ENCODE measurements at regions not wholly inside any gene's neighbourhood (a gene's known extent, or its start where the extent isn't known, plus 50 kb on each side); places are given as distances from the start of the nearest gene placed in this dataset.

DNA sequence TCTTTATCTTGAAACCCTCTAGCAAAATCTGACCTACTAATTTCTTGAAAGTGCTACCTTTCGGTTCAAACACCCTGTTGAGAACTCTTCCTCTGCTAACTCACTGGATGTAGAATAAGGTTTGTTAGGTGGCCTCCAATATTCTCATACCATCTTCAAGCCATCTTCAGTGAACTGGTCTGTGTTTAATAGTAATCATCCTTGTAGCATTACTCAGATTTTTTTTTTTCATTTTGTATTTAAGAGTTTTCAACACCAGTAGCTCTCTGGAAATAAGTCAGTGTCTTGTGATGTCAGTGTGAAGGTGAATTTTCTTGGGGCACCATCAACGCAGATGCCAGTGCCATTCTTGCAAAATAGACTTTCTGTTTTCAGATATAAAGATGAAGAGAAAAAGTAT lies 140.6 kb upstream of the AHI1 start:
- no peak overlapping the region for H3K4me3 ChIP-seq
- ATAC-seq = no peak
- no peak for TF ChIP-seq CTCF (IDR thresholded peaks at IDR 0.05)

DNA sequence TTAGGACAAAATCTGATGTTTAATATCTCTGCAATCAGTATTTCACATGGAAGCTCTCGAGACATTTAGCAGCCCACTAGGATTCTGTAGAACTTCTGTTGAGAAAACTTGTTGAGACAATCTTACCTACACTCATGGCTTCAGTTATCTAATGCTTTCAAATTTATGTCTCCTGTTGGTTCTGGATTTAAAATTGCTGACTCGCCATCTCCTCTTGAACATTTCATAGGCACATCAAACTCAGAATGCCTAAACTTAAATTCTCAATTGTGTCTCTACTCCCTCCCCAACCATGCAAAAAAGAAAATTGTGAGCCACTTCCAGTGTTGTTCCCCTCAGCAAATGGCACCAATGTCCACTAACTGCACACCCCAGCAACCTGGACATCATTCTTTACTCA lies 142.5 kb upstream of the AHI1 start:
- no peaks in the 10 kb centered on the region for H3K4me1 ChIP-seq
- H3K4me3 ChIP-seq = no peak overlapping the region
- H3K9me3 ChIP-seq = no peaks in the 10 kb centered on the region
- intact Hi-C loops (cut with DNase I) = no loop called here
- no peak for ATAC-seq
- H3K36me3 ChIP-seq = no peaks in the 10 kb centered on the region
- no peaks in the 10 kb centered on the region for H3K27me3 ChIP-seq
- no peak for DNase-seq
- no peak overlapping the region for H3K27ac ChIP-seq
- no peak for TF ChIP-seq CTCF (IDR thresholded peaks at IDR 0.05)

More for the DNA sequence above, 140.6 kb upstream of the AHI1 start:
- intact Hi-C loops (cut with DNase I) = no loop called here
- H3K4me1 ChIP-seq = no peaks in the 10 kb centered on the region
- no peaks in the 10 kb centered on the region for H3K36me3 ChIP-seq
- no peaks in the 10 kb centered on the region for H3K9me3 ChIP-seq
- H3K27ac ChIP-seq = no peak overlapping the region
- no peak for DNase-seq
- no peaks in the 10 kb centered on the region for H3K27me3 ChIP-seq

DNA sequence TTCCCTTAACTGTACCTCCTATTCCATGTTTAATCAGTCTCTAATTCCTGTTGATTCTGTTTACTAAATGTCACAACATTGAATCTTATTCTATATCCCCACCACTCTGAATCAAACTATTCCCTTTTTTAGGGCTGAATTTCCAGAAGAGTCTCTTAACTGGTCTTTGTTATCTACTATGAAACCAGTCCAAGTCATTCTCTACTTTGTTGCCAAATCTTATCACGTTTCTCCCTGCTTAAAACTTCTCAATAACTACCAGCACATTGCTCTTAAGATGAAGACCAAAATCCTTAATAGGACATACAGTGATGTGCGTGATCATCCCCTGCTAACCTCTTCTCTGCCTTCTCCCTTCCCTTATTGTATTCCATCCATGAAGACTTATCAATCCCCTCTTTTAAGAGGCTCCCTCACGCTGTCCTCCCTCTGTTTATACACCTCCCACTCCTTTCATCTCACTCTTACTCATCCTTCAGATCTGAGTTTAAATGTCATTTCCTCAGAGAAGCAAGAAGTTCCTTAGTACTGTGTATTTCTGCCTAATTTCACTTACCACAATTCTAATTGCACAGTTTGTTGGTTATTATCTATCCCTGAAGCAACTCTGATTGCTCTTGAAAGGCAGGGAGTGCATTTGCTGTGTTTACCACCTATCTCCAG lies 143.0 kb upstream of the AHI1 start:
- no peak for TF ChIP-seq CTCF (IDR thresholded peaks at IDR 0.05)
- Histone ChIP-seq H3K9me3 (no peaks in the 10 kb centered on the region), H3K27me3 (no peaks in the 10 kb centered on the region), H3K4me3 (no peak overlapping the region), H3K36me3 (no peaks in the 10 kb centered on the region), H3K27ac (no peak overlapping the region), H3K4me1 (no peaks in the 10 kb centered on the region)
- DNase-seq (no peak), ATAC-seq (no peak)
- intact Hi-C loops (cut with DNase I) = no loop called here

DNA sequence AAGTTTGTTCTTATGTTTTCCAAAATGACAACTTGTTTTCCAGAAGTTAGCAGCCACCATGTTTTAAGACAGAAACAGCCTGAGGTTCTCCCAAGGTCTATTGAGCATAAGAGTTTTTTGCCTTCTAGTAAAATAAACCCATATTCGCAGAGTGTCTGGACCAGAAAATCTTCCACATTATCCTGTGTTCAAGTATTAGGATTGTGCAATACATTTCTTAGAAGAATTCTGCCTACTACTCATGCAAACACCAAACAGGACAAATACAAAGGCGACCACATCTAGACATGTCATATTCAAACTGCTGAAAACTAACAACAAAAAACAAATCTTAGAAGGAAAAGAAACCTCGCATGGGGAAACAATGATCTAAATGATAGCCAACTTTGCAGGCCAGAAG lies 145.4 kb upstream of the AHI1 start:
- no peaks in the 10 kb centered on the region for H3K36me3 ChIP-seq
- no peaks in the 10 kb centered on the region for H3K9me3 ChIP-seq
- H3K27ac ChIP-seq = no peak overlapping the region
- no peaks in the 10 kb centered on the region for H3K27me3 ChIP-seq
- no peaks in the 10 kb centered on the region for H3K4me1 ChIP-seq
- DNase-seq = no peak
- intact Hi-C loops (cut with DNase I) = no loop called here
- TF ChIP-seq CTCF (IDR thresholded peaks at IDR 0.05) = no peak
- no peak overlapping the region for H3K4me3 ChIP-seq
- ATAC-seq = no peak

DNA sequence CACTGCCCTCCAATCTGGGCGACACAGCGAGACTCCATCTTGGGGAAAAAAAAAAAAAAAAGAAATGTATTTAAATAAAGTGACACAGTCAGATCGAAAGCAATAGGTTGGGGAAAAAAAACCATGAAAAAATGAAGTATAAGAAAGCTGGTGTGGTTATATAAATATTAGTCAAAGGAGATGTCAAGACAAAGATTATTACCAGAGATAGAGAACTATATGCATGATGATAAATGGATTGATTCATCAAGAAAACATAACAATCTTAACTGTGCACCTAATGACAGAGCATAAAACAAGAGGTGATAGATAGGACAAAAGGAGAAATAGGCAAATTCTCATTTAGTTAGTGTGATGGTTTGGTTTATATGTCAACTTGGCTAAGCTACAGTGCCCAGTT lies 146.9 kb upstream of the AHI1 start:
- ATAC-seq = no peak
- TF ChIP-seq CTCF (IDR thresholded peaks at IDR 0.05) = no peak

More for the DNA sequence above, 146.9 kb upstream of the AHI1 start:
- no peaks in the 10 kb centered on the region for H3K27me3 ChIP-seq
- no peak overlapping the region for H3K27ac ChIP-seq
- peaks cover 0 to 4% of the 10 kb centered on the region in 2 donors for H3K9me3 ChIP-seq
- intact Hi-C loops (cut with DNase I) = no loop called here
- no peak for DNase-seq
- no peaks in the 10 kb centered on the region for H3K4me1 ChIP-seq
- no peak overlapping the region for H3K4me3 ChIP-seq
- no peaks in the 10 kb centered on the region for H3K36me3 ChIP-seq

All from left lung (tissue), 4 donors.